ENCODE measurements at regions not wholly inside any gene's neighbourhood (a gene's known extent, or its start where the extent isn't known, plus 50 kb on each side); places are given as distances from the start of the nearest gene placed in this dataset.

GRCh38 chr1:212525479-212526110 lies 83.0 kb upstream of the ATF3 start:
- no peak for DNase-seq (ENCODE audit: low read depth)

GRCh38 chr1:212526111-212526491 lies 82.5 kb upstream of the ATF3 start:
- no peak for DNase-seq (ENCODE audit: low read depth)

- DNase-seq (ENCODE audit: low read depth) = no peak
Measured at GRCh38 chr1:212528501-212528900, 80.1 kb upstream of the ATF3 start.

- peak; percentile 65 for DNase-seq (ENCODE audit: low read depth)
Measured at GRCh38 chr1:212529211-212529741, 79.3 kb upstream of the ATF3 start.

GRCh38 chr1:212531267-212531666 lies 77.3 kb upstream of the ATF3 start:
- DNase-seq (ENCODE audit: low read depth) = no peak

- DNase-seq (ENCODE audit: low read depth) = no peak
Measured at GRCh38 chr1:212531796-212532195, 76.8 kb upstream of the ATF3 start.

- DNase-seq (ENCODE audit: low read depth) = no peak
Measured at GRCh38 chr1:212532469-212533147, 76.0 kb upstream of the ATF3 start.

- DNase-seq (ENCODE audit: low read depth) = no peak
Measured at GRCh38 chr1:212533148-212533517, 75.4 kb upstream of the ATF3 start.

GRCh38 chr1:212536586-212536985 lies 72.0 kb upstream of the ATF3 start:
- no peak for DNase-seq (ENCODE audit: low read depth)

- no peak for DNase-seq (ENCODE audit: low read depth)
Measured at GRCh38 chr1:212537610-212538009, 71.0 kb upstream of the ATF3 start.

GRCh38 chr1:212539737-212540430 lies 68.7 kb upstream of the ATF3 start:
- no peak for DNase-seq (ENCODE audit: low read depth)

- no peak for DNase-seq (ENCODE audit: low read depth)
Measured at GRCh38 chr1:212542761-212543187, 65.8 kb upstream of the ATF3 start.

- DNase-seq (ENCODE audit: low read depth) = no peak
Measured at GRCh38 chr1:212544110-212544509, 64.5 kb upstream of the ATF3 start.

GRCh38 chr1:212545941-212546635 lies 62.5 kb upstream of the ATF3 start:
- no peak for DNase-seq (ENCODE audit: low read depth)

GRCh38 chr1:212549503-212550017 lies 59.0 kb upstream of the ATF3 start:
- DNase-seq (ENCODE audit: low read depth) = no peak

- DNase-seq (ENCODE audit: low read depth) = no peak
Measured at GRCh38 chr1:212551929-212552328, 56.6 kb upstream of the ATF3 start.

- no peak for DNase-seq (ENCODE audit: low read depth)
Measured at GRCh38 chr1:212553676-212554075, 54.9 kb upstream of the ATF3 start.

- no peak for DNase-seq (ENCODE audit: low read depth)
Measured at GRCh38 chr1:212554401-212554800, 54.2 kb upstream of the ATF3 start.

GRCh38 chr1:212555426-212555825 lies 53.1 kb upstream of the ATF3 start:
- no peak for DNase-seq (ENCODE audit: low read depth)

GRCh38 chr1:212556822-212557549 lies 51.6 kb upstream of the ATF3 start:
- DNase-seq (ENCODE audit: low read depth) = no peak

All from GM04504 (cell line).